A549 (cell line): ENCODE measurements at regions not wholly inside any gene's neighbourhood (a gene's known extent, or its start where the extent isn't known, plus 50 kb on each side); places are given as distances from the start of the nearest gene placed in this dataset.

Experiments
- CBX8 ChIP-seq: fragments of 200-600 bp; sonication (generic); IDR thresholded peaks from 2 replicates; pipeline ENCODE4 v1.6.1; 2016
- EP300 ChIP-seq, 2 experiments: fragments of >200 bp; sonication (Bioruptor Twin); formaldehyde crosslinking; IDR thresholded peaks; 2 replicates in 1 of 2; 3 replicates in 1 of 2; pipeline ENCODE4 v1.6.1; 2016 to 2017
- RAD21 ChIP-seq, 2 experiments: fragments of >200 bp in 1 of 2; sonication (Bioruptor Twin) in 1 of 2; formaldehyde crosslinking in 1 of 2; IDR thresholded peaks in 1 of 2; conservative IDR thresholded peaks in 1 of 2; 2 replicates in 1 of 2; 3 replicates in 1 of 2; pipeline ENCODE4 v1.6.1; 2012 to 2018; ENCODE audit warnings: inconsistent platforms in 1 of 2
- TF ChIP-seq, protein P1 (sequence below): fragments of >200 bp; sonication (Bioruptor Twin); formaldehyde crosslinking; IDR thresholded peaks from 3 replicates; pipeline ENCODE4 v1.5.1; 2016

DNA sequence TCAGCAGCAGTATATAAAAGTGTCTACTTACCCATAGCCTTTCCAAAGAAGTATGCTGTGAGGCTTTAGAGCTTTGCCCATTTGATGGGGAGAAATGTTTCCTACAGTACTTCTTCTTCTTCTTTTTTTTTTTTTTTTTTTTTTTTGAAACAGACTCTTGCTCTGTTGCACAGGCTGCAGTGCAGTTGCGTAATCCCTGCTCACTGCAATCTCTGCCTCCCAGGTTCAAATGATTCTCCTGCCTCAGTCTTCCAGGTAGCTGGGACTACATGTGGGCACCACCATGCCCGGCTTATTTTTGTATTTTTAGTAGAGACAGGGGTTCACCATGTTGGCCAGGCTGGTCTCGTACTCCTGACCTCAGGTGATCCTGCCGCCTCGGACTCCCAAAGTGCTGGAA is 101.7 kb upstream of the TMEM26 start:
- TF ChIP-seq, protein P1, sequence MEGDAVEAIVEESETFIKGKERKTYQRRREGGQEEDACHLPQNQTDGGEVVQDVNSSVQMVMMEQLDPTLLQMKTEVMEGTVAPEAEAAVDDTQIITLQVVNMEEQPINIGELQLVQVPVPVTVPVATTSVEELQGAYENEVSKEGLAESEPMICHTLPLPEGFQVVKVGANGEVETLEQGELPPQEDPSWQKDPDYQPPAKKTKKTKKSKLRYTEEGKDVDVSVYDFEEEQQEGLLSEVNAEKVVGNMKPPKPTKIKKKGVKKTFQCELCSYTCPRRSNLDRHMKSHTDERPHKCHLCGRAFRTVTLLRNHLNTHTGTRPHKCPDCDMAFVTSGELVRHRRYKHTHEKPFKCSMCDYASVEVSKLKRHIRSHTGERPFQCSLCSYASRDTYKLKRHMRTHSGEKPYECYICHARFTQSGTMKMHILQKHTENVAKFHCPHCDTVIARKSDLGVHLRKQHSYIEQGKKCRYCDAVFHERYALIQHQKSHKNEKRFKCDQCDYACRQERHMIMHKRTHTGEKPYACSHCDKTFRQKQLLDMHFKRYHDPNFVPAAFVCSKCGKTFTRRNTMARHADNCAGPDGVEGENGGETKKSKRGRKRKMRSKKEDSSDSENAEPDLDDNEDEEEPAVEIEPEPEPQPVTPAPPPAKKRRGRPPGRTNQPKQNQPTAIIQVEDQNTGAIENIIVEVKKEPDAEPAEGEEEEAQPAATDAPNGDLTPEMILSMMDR: no peak
- no peak for TF ChIP-seq EP300 (IDR thresholded peaks at IDR 0.05)
- no peak for TF ChIP-seq CBX8
- TF ChIP-seq RAD21 (conservative IDR thresholded peaks at IDR 0.05 in 1 of 2, IDR thresholded peaks at IDR 0.05 in 1 of 2): no peak
